NCI-H2227 (cell line): ENCODE measurements at regions not wholly inside any gene's neighbourhood (a gene's known extent, or its start where the extent isn't known, plus 50 kb on each side); places are given as distances from the start of the nearest gene placed in this dataset.
"Not testable (repeated sequence)": the region's sequence is repeated elsewhere in the genome, so short reads cannot be mapped to it uniquely, and the experiment has no call there.

Experiments
- DNase-seq: peaks from one replicate; lab custom pipeline; 2025; ENCODE audit not compliant: unreplicated experiment; lab: John Stamatoyannopoulos, UW

GRCh38 chr4:124947622-124948265, 235.2 kb upstream of the ANKRD50 start:
- no peak for DNase-seq

- DNase-seq, result no peak
Measured at GRCh38 chr4:124946696-124947095, 234.2 kb upstream of the ANKRD50 start.

- no peak for DNase-seq
Measured at GRCh38 chr4:124945422-124945821, 232.9 kb upstream of the ANKRD50 start.

GRCh38 chr4:124943938-124944337, 231.4 kb upstream of the ANKRD50 start:
- DNase-seq, result no peak

- no peak for DNase-seq
Measured at GRCh38 chr4:124943145-124943889, 230.8 kb upstream of the ANKRD50 start.

- no peak for DNase-seq
Measured at GRCh38 chr4:124941267-124941666, 228.7 kb upstream of the ANKRD50 start.

- no peak for DNase-seq
Measured at GRCh38 chr4:124940387-124940786, 227.9 kb upstream of the ANKRD50 start.

- no peak for DNase-seq
Measured at GRCh38 chr4:124939908-124940307, 227.4 kb upstream of the ANKRD50 start.

- no peak for DNase-seq
Measured at GRCh38 chr4:124938836-124939235, 226.3 kb upstream of the ANKRD50 start.

- DNase-seq, result no peak
Measured at GRCh38 chr4:124937993-124938392, 225.5 kb upstream of the ANKRD50 start.

- peak; percentile 23 for DNase-seq
Measured at GRCh38 chr4:124936427-124936826, 223.9 kb upstream of the ANKRD50 start.

GRCh38 chr4:124934916-124935315, 222.4 kb upstream of the ANKRD50 start:
- DNase-seq, result peak; percentile 31

GRCh38 chr4:124933521-124933920, 221.0 kb upstream of the ANKRD50 start:
- no peak for DNase-seq

- DNase-seq, result no peak
Measured at GRCh38 chr4:124932447-124932846, 219.9 kb upstream of the ANKRD50 start.

- no peak for DNase-seq
Measured at GRCh38 chr4:124931050-124931449, 218.5 kb upstream of the ANKRD50 start.

GRCh38 chr4:124922748-124923147, 210.2 kb upstream of the ANKRD50 start:
- not testable (repeated sequence) for DNase-seq

- no peak for DNase-seq
Measured at GRCh38 chr4:124918559-124919122, 206.1 kb upstream of the ANKRD50 start.

- DNase-seq, result no peak
Measured at GRCh38 chr4:124915073-124915472, 202.5 kb upstream of the ANKRD50 start.

- no peak for DNase-seq
Measured at GRCh38 chr4:124913237-124913636, 200.7 kb upstream of the ANKRD50 start.

- no peak for DNase-seq
Measured at GRCh38 chr4:124910327-124910726, 197.8 kb upstream of the ANKRD50 start.

- DNase-seq, result no peak
Measured at GRCh38 chr4:124907881-124908280, 195.3 kb upstream of the ANKRD50 start.

GRCh38 chr4:124905441-124905840, 192.9 kb upstream of the ANKRD50 start:
- no peak for DNase-seq
